ENCODE measurements at regions not wholly inside any gene's neighbourhood (a gene's known extent, or its start where the extent isn't known, plus 50 kb on each side); places are given as distances from the start of the nearest gene placed in this dataset.
"Not testable (repeated sequence)": the region's sequence is repeated elsewhere in the genome, so short reads cannot be mapped to it uniquely, and the experiment has no call there.

GRCh38 chr3:194955546-194955945 lies 269.9 kb downstream of the FAM43A start:
- no peak for DNase-seq

GRCh38 chr3:194955979-194956696 lies 270.5 kb downstream of the FAM43A start:
- DNase-seq: no peak

- DNase-seq: no peak
These were observed 271.2 kb downstream of the FAM43A start for GRCh38 chr3:194956697-194957396.

GRCh38 chr3:194957743-194958240 lies 272.1 kb downstream of the FAM43A start:
- no peak for DNase-seq

GRCh38 chr3:194959217-194959616 lies 273.5 kb downstream of the FAM43A start:
- DNase-seq: no peak

GRCh38 chr3:194959666-194960065 lies 274.0 kb downstream of the FAM43A start:
- DNase-seq: not testable (repeated sequence)

- DNase-seq: no peak
These were observed 274.9 kb downstream of the FAM43A start for GRCh38 chr3:194960446-194961032.

GRCh38 chr3:194961149-194961548 lies 275.5 kb downstream of the FAM43A start:
- no peak for DNase-seq

- DNase-seq: no peak
These were observed 275.9 kb downstream of the FAM43A start for GRCh38 chr3:194961571-194961970.

GRCh38 chr3:194962056-194962455 lies 276.4 kb downstream of the FAM43A start:
- no peak for DNase-seq

- DNase-seq: no peak
These were observed 279.1 kb downstream of the FAM43A start for GRCh38 chr3:194964809-194965208.

- no peak for DNase-seq
These were observed 281.8 kb downstream of the FAM43A start for GRCh38 chr3:194967151-194968117.

GRCh38 chr3:194970066-194970465 lies 284.4 kb downstream of the FAM43A start:
- DNase-seq: no peak

GRCh38 chr3:194971009-194971408 lies 285.3 kb downstream of the FAM43A start:
- no peak for DNase-seq

- DNase-seq: no peak
These were observed 286.3 kb downstream of the FAM43A start for GRCh38 chr3:194971965-194972364.

GRCh38 chr3:194972641-194973040 lies 287.0 kb downstream of the FAM43A start:
- DNase-seq: no peak

GRCh38 chr3:194973366-194974000 lies 287.8 kb downstream of the FAM43A start:
- no peak for DNase-seq

GRCh38 chr3:194974468-194975135 lies 288.9 kb downstream of the FAM43A start:
- DNase-seq: no peak

GRCh38 chr3:194976049-194976451 lies 290.4 kb downstream of the FAM43A start:
- DNase-seq: no peak

- no peak for DNase-seq
These were observed 291.2 kb downstream of the FAM43A start for GRCh38 chr3:194976874-194977273.

- DNase-seq: no peak
These were observed 291.7 kb downstream of the FAM43A start for GRCh38 chr3:194977356-194977755.

- no peak for DNase-seq
These were observed 291.8 kb downstream of the XXYLT1 start for GRCh38 chr3:194979173-194979572.

All from stimulated activated CD4-positive, alpha-beta T cell treated with anti-CD3 and anti-CD28 coated beads, Interleukin-4, amount 100 ng/mL, for 1 hour (primary cell).